NCI-H2227 treated with DMSO at 0.1 percent for 48 hours (cell line): ENCODE measurements at regions not wholly inside any gene's neighbourhood (a gene's known extent, or its start where the extent isn't known, plus 50 kb on each side); places are given as distances from the start of the nearest gene placed in this dataset.

Source experiments
- DNase-seq: peaks from one replicate; lab custom pipeline; 2025; lab: John Stamatoyannopoulos, UW

GRCh38 chr10:42952349-42952748 is 124.5 kb upstream of the RET start:
- DNase-seq, result no peak

- no peak for DNase-seq
Observed at GRCh38 chr10:42952931-42953683, 123.8 kb upstream of the RET start.

GRCh38 chr10:42953684-42954674 is 122.9 kb upstream of the RET start:
- no peak for DNase-seq

GRCh38 chr10:42954766-42955492 is 121.9 kb upstream of the RET start:
- DNase-seq, result no peak

- no peak for DNase-seq
Observed at GRCh38 chr10:42955493-42955889, 121.4 kb upstream of the RET start.

GRCh38 chr10:42956045-42956444 is 120.8 kb upstream of the RET start:
- DNase-seq, result no peak

- DNase-seq, result no peak
Observed at GRCh38 chr10:42958142-42958868, 118.6 kb upstream of the RET start.

- DNase-seq, result no peak
Observed at GRCh38 chr10:42959833-42960232, 117.0 kb upstream of the RET start.

GRCh38 chr10:42960491-42960990 is 116.3 kb upstream of the RET start:
- DNase-seq, result no peak

- no peak for DNase-seq
Observed at GRCh38 chr10:42960991-42961795, 115.7 kb upstream of the RET start.

- no peak for DNase-seq
Observed at GRCh38 chr10:42961796-42962109, 115.1 kb upstream of the RET start.

GRCh38 chr10:42962110-42962901 is 114.6 kb upstream of the RET start:
- DNase-seq, result no peak

GRCh38 chr10:42962902-42963231 is 114.0 kb upstream of the RET start:
- DNase-seq, result no peak

- no peak for DNase-seq
Observed at GRCh38 chr10:42963312-42963711, 113.6 kb upstream of the RET start.

- DNase-seq, result no peak
Observed at GRCh38 chr10:42969147-42969546, 107.7 kb upstream of the RET start.

- DNase-seq, result no peak
Observed at GRCh38 chr10:42969909-42970308, 107.0 kb upstream of the RET start.

- no peak for DNase-seq
Observed at GRCh38 chr10:42970451-42971250, 106.2 kb upstream of the RET start.

GRCh38 chr10:42971251-42971599 is 105.6 kb upstream of the RET start:
- DNase-seq, result no peak

GRCh38 chr10:42972946-42973345 is 103.9 kb upstream of the RET start:
- DNase-seq, result no peak
